Neutrophil (primary cell): ENCODE measurements at regions not wholly inside any gene's neighbourhood (a gene's known extent, or its start where the extent isn't known, plus 50 kb on each side); places are given as distances from the start of the nearest gene placed in this dataset.
A peak's percentile ranks its signal among the peaks of the same experiment; 100 is the strongest.

Source experiments
- H3K27ac ChIP-seq: fragments of 200-600 bp; sonication (generic); 2 replicates; pipeline ENCODE4 v1.5.1; 2016; ENCODE audit warnings: mild to moderate bottlenecking, moderate library complexity
- H3K27me3 ChIP-seq: fragments of 200-600 bp; sonication (generic); 2 replicates; pipeline ENCODE4 v1.6.0; 2016; ENCODE audit warnings: mild to moderate bottlenecking
- H3K36me3 ChIP-seq: fragments of 200-600 bp; sonication (generic); 2 replicates; pipeline ENCODE4 v1.5.1; 2017
- H3K4me1 ChIP-seq, 2 experiments: fragments of 200-600 bp in 1 of 2; sonication (generic) in 1 of 2; 1 replicate in 1 of 2; 2 replicates in 1 of 2; pipeline versions ENCODE4 v1.5.1 to v1.6.1; 2013 to 2016; ENCODE audit warnings: low read depth in 1 of 2, low read length in 1 of 2, mild to moderate bottlenecking in 1 of 2, moderate library complexity in 1 of 2; ENCODE audit not compliant: control insufficient read depth in 1 of 2, insufficient read depth in 1 of 2
- H3K4me3 ChIP-seq, 2 experiments: fragments of 200-600 bp in 1 of 2; sonication (generic) in 1 of 2; 1 replicate in 1 of 2; 2 replicates in 1 of 2; pipeline ENCODE4 v1.5.1; 2013 to 2016; ENCODE audit warnings: low read depth in 1 of 2, low read length in 1 of 2, mild to moderate bottlenecking in 1 of 2, moderate library complexity in 1 of 2
- H3K9me3 ChIP-seq: fragments of 200-600 bp; sonication (generic); 2 replicates; pipeline ENCODE4 v1.5.1; 2016
- CTCF ChIP-seq: fragments of 200-600 bp; sonication (generic); IDR thresholded peaks from 2 replicates; pipeline ENCODE4 v1.5.1; 2016; ENCODE audit warnings: antibody characterized with exemption

- TF ChIP-seq CTCF: no peak
- Histone ChIP-seq H3K9me3 (no peaks in the 10 kb centered on the region), H3K4me1 (peaks cover 3 to 10% of the 10 kb centered on the region in 2 experiments), H3K36me3 (no peaks in the 10 kb centered on the region), H3K4me3 (no peak overlapping the region), H3K27me3 (no peaks in the 10 kb centered on the region), H3K27ac (no peak overlapping the region)
These were observed 73.3 kb upstream of the WAC start for GRCh38 chr10:28459453-28460144.

- TF ChIP-seq CTCF: no peak
- H3K27ac ChIP-seq: no peak overlapping the region
These were observed 69.8 kb upstream of the WAC start for GRCh38 chr10:28463141-28463540.

GRCh38 chr10:28463676-28464395 is 69.1 kb upstream of the WAC start:
- H3K27ac ChIP-seq: no peak overlapping the region
- TF ChIP-seq CTCF: no peak
- no peaks in the 10 kb centered on the region for H3K36me3 ChIP-seq
- H3K27me3 ChIP-seq: no peaks in the 10 kb centered on the region
- H3K4me3 ChIP-seq: no peak overlapping the region
- peaks cover 7 to 15% of the 10 kb centered on the region in 2 experiments for H3K4me1 ChIP-seq
- H3K9me3 ChIP-seq: no peaks in the 10 kb centered on the region

More at GRCh38 chr10:28463141-28463540, 69.8 kb upstream of the WAC start:
- Histone ChIP-seq H3K27me3 (no peaks in the 10 kb centered on the region), H3K4me3 (no peak overlapping the region), H3K9me3 (no peaks in the 10 kb centered on the region), H3K36me3 (no peaks in the 10 kb centered on the region), H3K4me1 (peaks cover 3 to 10% of the 10 kb centered on the region in 2 experiments)

- TF ChIP-seq CTCF: no peak
- Histone ChIP-seq H3K27me3 (no peaks in the 10 kb centered on the region), H3K4me1 (peaks cover 37 to 46% of the 10 kb centered on the region in 2 experiments)
These were observed 65.3 kb upstream of the WAC start for GRCh38 chr10:28467615-28468014.

GRCh38 chr10:28468707-28469483 is 64.0 kb upstream of the WAC start:
- Histone ChIP-seq H3K9me3 (no peaks in the 10 kb centered on the region), H3K4me3 (no peak overlapping the region), H3K27ac (peak overlapping the region; percentile 65), H3K4me1 (peaks cover 37 to 40% of the 10 kb centered on the region in 2 experiments), H3K27me3 (no peaks in the 10 kb centered on the region), H3K36me3 (no peaks in the 10 kb centered on the region)
- TF ChIP-seq CTCF: no peak

More at GRCh38 chr10:28467615-28468014, 65.3 kb upstream of the WAC start:
- Histone ChIP-seq H3K27ac (no peak overlapping the region), H3K4me3 (no peak overlapping the region), H3K36me3 (no peaks in the 10 kb centered on the region), H3K9me3 (no peaks in the 10 kb centered on the region)
